PC-9 (cell line): ENCODE measurements at regions not wholly inside any gene's neighbourhood (a gene's known extent, or its start where the extent isn't known, plus 50 kb on each side); places are given as distances from the start of the nearest gene placed in this dataset.

Experiments
- BruUV-seq: library from RNA; stranded (reverse); fragments of 400-500 nt; replicated peaks from 2 replicates; lab custom pipeline; 2021; lab: Mats Ljungman, UMichigan
- CTCF ChIA-PET: fragments of 300-600 bp; sonication (Branson Sonifier 250); formaldehyde crosslinking; loops from one replicate; lab custom pipeline; 2022; ENCODE audit warnings: antibody characterized with exemption; lab: Charles Lee
- POLR2A ChIA-PET: fragments of 300-600 bp; sonication (Branson Sonifier 250); formaldehyde crosslinking; loops from one replicate; lab custom pipeline; 2022; ENCODE audit warnings: antibody characterized with exemption; ENCODE audit not compliant: unreplicated experiment; lab: Charles Lee
- DNase-seq, 2 experiments: peaks; one replicate each; pipeline versions ENCODE4 v3.0.0 to v3.0.0-alpha.2; 2015 to 2022; ENCODE audit warnings: mixed read lengths in 1 of 2
- H2AFZ ChIP-seq: fragments of 200-600 bp; sonication (generic); 2 replicates; pipeline ENCODE4 v1.8.1; 2017; ENCODE audit warnings: antibody characterized with exemption
- H3F3A ChIP-seq: fragments of 200-600 bp; sonication (generic); 2 replicates; pipeline ENCODE4 v1.8.1; 2017; ENCODE audit warnings: antibody characterized with exemption, mild to moderate bottlenecking, low read depth; ENCODE audit not compliant: insufficient read depth
- H3K27ac ChIP-seq: fragments of 200-600 bp; sonication (generic); 2 replicates; pipeline ENCODE4 v1.6.1; 2016; ENCODE audit warnings: mixed run types
- H3K27me3 ChIP-seq: fragments of 200-600 bp; sonication (generic); 2 replicates; pipeline ENCODE4 v1.6.1; 2016; ENCODE audit warnings: low read depth, mixed run types; ENCODE audit not compliant: insufficient read depth
- H3K36me3 ChIP-seq: fragments of 200-600 bp; sonication (generic); 2 replicates; pipeline ENCODE4 v1.6.1; 2016; ENCODE audit warnings: low read depth, mixed run types
- H3K4me1 ChIP-seq: fragments of 200-600 bp; sonication (generic); replicated peaks from 2 replicates; pipeline ENCODE4 v1.6.1; 2016; ENCODE audit warnings: mixed run types; ENCODE audit not compliant: insufficient read depth
- H3K4me2 ChIP-seq: fragments of 200-600 bp; sonication (generic); 2 replicates; pipeline ENCODE4 v1.6.1; 2017; ENCODE audit warnings: mixed run types
- H3K4me3 ChIP-seq: fragments of 200-600 bp; sonication (generic); 2 replicates; pipeline ENCODE4 v1.6.1; 2016; ENCODE audit warnings: mixed run types
- H3K79me2 ChIP-seq: fragments of 200-600 bp; sonication (generic); 2 replicates; pipeline ENCODE4 v1.6.1; 2017; ENCODE audit warnings: low read depth, mixed run types
- H3K9me2 ChIP-seq: fragments of 200-600 bp; sonication (generic); 2 replicates; pipeline ENCODE4 v1.8.1; 2017; ENCODE audit warnings: mild to moderate bottlenecking; ENCODE audit not compliant: insufficient read depth
- H3K9me3 ChIP-seq: fragments of 200-600 bp; sonication (generic); 2 replicates; pipeline ENCODE4 v1.8.1; 2016; ENCODE audit warnings: low read depth; ENCODE audit not compliant: insufficient read depth
- H4K20me1 ChIP-seq: fragments of 200-600 bp; sonication (generic); 2 replicates; pipeline ENCODE4 v1.8.1; 2017; ENCODE audit not compliant: insufficient read depth
- CTCF ChIP-seq: fragments of 200-600 bp; sonication (generic); conservative IDR thresholded peaks from 2 replicates; pipeline ENCODE4 v1.6.1; 2017; ENCODE audit warnings: mixed run types, antibody characterized with exemption, mild to moderate bottlenecking, moderate library complexity
- EZH2 ChIP-seq: fragments of 200-600 bp; sonication (generic); IDR thresholded peaks from 2 replicates; pipeline ENCODE4 v1.8.0; 2017; ENCODE audit warnings: antibody characterized with exemption, low read depth
- intact Hi-C: fragments of 100-400 bp; cut with micrococcal nuclease; formaldehyde crosslinking; loops from one replicate; pipeline ENCODE4 v1.10.0; 2022; ENCODE audit not compliant: unreplicated experiment

- TF ChIP-seq EZH2 = no peak
- TF ChIP-seq CTCF = no peak
- H3K9me2 ChIP-seq = no peaks in the 10 kb centered on the region; the same call in 1 of the 2 replicates
- H3K27me3 ChIP-seq = no peaks in the 10 kb centered on the region
- H4K20me1 ChIP-seq = no peaks in the 10 kb centered on the region
- CTCF ChIA-PET = no interaction called here
- H3K4me2 ChIP-seq = no peak overlapping the region
- no peaks in the 10 kb centered on the region for H3K79me2 ChIP-seq
- H3F3A ChIP-seq = no peaks in the 10 kb centered on the region
- H2AFZ ChIP-seq = no peak overlapping the region
- no peak for DNase-seq
- no peak overlapping the region for H3K27ac ChIP-seq
- POLR2A ChIA-PET = no interaction called here
- H3K4me3 ChIP-seq = no peak overlapping the region
- no peaks in the 10 kb centered on the region for H3K4me1 ChIP-seq
- BruUV-seq = no TSS peak
- no peaks in the 10 kb centered on the region for H3K36me3 ChIP-seq
- H3K9me3 ChIP-seq = no peaks in the 10 kb centered on the region
- intact Hi-C loops = no loop called here
Observed at GRCh38 chr4:151561551-151562256, 152.7 kb downstream of the FHIP1A start.

GRCh38 chr4:151563194-151563593, 154.2 kb downstream of the FHIP1A start:
- H4K20me1 ChIP-seq = no peaks in the 10 kb centered on the region
- no TSS peak for BruUV-seq
- no peak overlapping the region for H2AFZ ChIP-seq
- no peak overlapping the region for H3K4me3 ChIP-seq
- no peaks in the 10 kb centered on the region for H3F3A ChIP-seq
- H3K79me2 ChIP-seq = no peaks in the 10 kb centered on the region
- intact Hi-C loops = no loop called here
- TF ChIP-seq CTCF (no peak), EZH2 (no peak)
- CTCF ChIA-PET = interaction anchor here (0.5 kb wide), 1 partner anchor 367 kb away, joined by 3 read pairs; no protein-coding TSS in a partner anchor
- no peaks in the 10 kb centered on the region for H3K36me3 ChIP-seq
- H3K9me2 ChIP-seq = no peaks in the 10 kb centered on the region; the same call in 1 of the 2 replicates
- no peaks in the 10 kb centered on the region for H3K27me3 ChIP-seq
- no peaks in the 10 kb centered on the region for H3K4me1 ChIP-seq
- POLR2A ChIA-PET = no interaction called here
- no peak overlapping the region for H3K27ac ChIP-seq
- no peak for DNase-seq
- H3K4me2 ChIP-seq = no peak overlapping the region
- no peaks in the 10 kb centered on the region for H3K9me3 ChIP-seq

- no peak overlapping the region for H3K4me2 ChIP-seq
- H3K79me2 ChIP-seq = no peaks in the 10 kb centered on the region
- no peak overlapping the region for H3K27ac ChIP-seq
- no peaks in the 10 kb centered on the region for H3K36me3 ChIP-seq
- POLR2A ChIA-PET = interaction anchor here (0.7 kb wide), 1 partner anchor 8 kb away, joined by 3 read pairs; no protein-coding TSS in a partner anchor
- H3F3A ChIP-seq = no peaks in the 10 kb centered on the region
- H4K20me1 ChIP-seq = no peaks in the 10 kb centered on the region
- H3K4me1 ChIP-seq = no peaks in the 10 kb centered on the region
- no peak for DNase-seq
- TF ChIP-seq EZH2 (no peak), CTCF (no peak)
- no peak overlapping the region for H2AFZ ChIP-seq
- no peaks in the 10 kb centered on the region; the same call in 1 of the 2 replicates for H3K9me2 ChIP-seq
- CTCF ChIA-PET = no interaction called here
- H3K4me3 ChIP-seq = no peak overlapping the region
- intact Hi-C loops = no loop called here
- BruUV-seq = no TSS peak
- H3K27me3 ChIP-seq = no peaks in the 10 kb centered on the region
- no peaks in the 10 kb centered on the region for H3K9me3 ChIP-seq
Observed at GRCh38 chr4:151564321-151564720, 155.3 kb downstream of the FHIP1A start.
